ENCODE measurements at regions not wholly inside any gene's neighbourhood (a gene's known extent, or its start where the extent isn't known, plus 50 kb on each side); places are given as distances from the start of the nearest gene placed in this dataset.

DNA sequence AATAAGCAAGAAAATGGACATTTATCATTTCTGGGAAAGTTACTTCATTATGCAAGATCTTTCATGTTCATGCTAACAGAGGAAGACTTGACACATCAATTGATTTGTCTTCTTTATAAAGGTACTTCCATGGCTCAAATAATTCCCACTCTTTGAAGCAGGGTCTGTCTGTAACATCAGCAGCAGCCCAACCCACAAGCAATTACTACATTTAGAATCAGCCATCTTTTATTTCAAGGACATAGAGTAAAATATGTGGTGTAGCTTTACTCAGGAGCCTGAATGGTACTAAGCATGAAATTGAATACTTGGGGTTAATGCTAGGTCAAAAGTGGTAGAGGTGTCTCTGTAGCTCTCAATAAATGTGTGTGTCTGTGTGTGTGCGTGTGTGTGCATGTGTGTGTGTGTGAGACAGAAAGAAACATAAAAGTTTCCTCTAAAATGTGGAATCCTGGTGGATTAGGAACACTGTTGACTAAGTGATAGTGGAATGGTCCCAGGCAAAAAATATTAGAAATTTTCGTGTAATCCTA is 581.1 kb downstream of the CAAP1 start:
- in situ Hi-C loops (cut with MboI; ENCODE audit: low pct_unique_long_range_greater_than_20kb, low sequenced_read_pairs, unreplicated experiment): no loop called here
- DNase-seq (ENCODE audit: low spot score): no peak
- TF ChIP-seq, protein P1, sequence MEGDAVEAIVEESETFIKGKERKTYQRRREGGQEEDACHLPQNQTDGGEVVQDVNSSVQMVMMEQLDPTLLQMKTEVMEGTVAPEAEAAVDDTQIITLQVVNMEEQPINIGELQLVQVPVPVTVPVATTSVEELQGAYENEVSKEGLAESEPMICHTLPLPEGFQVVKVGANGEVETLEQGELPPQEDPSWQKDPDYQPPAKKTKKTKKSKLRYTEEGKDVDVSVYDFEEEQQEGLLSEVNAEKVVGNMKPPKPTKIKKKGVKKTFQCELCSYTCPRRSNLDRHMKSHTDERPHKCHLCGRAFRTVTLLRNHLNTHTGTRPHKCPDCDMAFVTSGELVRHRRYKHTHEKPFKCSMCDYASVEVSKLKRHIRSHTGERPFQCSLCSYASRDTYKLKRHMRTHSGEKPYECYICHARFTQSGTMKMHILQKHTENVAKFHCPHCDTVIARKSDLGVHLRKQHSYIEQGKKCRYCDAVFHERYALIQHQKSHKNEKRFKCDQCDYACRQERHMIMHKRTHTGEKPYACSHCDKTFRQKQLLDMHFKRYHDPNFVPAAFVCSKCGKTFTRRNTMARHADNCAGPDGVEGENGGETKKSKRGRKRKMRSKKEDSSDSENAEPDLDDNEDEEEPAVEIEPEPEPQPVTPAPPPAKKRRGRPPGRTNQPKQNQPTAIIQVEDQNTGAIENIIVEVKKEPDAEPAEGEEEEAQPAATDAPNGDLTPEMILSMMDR (IDR thresholded peaks at IDR 0.05; ENCODE audit: extremely low read depth, insufficient read depth, missing control alignments): no peak

DNA sequence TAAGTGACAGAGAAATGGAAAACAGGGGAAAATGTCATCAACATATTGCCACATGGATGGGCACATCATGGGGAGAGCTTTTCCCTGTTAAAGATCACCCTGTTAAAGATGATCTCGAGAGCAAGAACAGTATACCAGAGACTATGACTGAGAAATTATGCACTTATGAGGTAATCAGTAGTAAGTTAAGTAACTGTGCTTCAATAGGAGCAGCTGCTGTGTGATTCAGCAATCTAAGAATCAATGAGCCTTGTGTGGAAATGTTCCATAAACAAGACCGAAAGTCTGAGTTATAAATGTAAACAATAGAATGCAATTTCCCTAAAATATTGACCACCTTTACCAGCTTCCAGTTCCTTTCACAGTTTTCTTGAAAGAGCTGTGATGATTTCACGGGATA is 582.3 kb downstream of the CAAP1 start:
- in situ Hi-C loops (cut with MboI; ENCODE audit: low pct_unique_long_range_greater_than_20kb, low sequenced_read_pairs, unreplicated experiment): no loop called here
- TF ChIP-seq, protein P1 (IDR thresholded peaks at IDR 0.05; ENCODE audit: extremely low read depth, insufficient read depth, missing control alignments): no peak
- DNase-seq (ENCODE audit: low spot score): no peak

DNA sequence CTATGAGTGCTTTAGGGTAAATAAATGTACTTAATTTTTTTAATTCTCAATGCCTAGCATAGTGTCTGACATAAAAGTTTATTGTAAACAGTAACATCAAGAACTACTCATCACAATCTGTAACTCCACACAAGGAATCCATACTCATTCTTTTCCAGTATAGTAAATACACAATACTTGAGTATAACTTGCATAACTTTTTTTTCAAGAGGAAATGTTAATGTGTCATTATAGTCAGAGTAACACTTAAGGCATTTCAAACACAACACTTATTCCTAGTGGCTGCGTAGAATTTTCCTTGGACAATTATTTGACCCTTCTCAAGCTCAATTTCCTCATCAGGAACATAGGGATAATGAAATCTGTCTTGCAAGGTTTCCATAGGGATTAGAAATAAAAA is 584.3 kb downstream of the CAAP1 start:
- TF ChIP-seq, protein P1 (IDR thresholded peaks at IDR 0.05; ENCODE audit: extremely low read depth, insufficient read depth, missing control alignments): no peak
- in situ Hi-C loops (cut with MboI; ENCODE audit: low pct_unique_long_range_greater_than_20kb, low sequenced_read_pairs, unreplicated experiment): no loop called here
- no peak for DNase-seq (ENCODE audit: low spot score)

DNA sequence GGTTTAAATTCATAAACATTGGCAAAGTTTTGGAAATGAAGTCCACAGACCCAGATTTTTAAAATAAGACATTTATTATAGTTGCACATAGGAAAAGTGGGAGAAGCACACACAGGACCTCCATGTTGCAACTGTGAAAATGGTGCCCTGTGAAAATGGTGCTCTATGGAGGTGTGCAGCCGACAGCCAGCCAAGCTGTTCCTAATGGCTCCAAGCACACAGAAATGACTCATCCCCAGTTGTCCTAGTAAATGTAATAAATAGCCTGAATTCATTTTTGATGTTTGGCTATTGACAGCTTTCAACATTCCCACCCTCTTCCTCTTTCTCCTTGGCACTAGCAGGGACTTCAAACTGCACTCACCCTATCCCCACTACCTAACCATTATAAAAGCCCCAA is 590.9 kb downstream of the CAAP1 start:
- TF ChIP-seq, protein P1 (IDR thresholded peaks at IDR 0.05; ENCODE audit: extremely low read depth, insufficient read depth, missing control alignments): no peak
- in situ Hi-C loops (cut with MboI; ENCODE audit: low pct_unique_long_range_greater_than_20kb, low sequenced_read_pairs, unreplicated experiment): no loop called here
- no peak for DNase-seq (ENCODE audit: low spot score)

DNA sequence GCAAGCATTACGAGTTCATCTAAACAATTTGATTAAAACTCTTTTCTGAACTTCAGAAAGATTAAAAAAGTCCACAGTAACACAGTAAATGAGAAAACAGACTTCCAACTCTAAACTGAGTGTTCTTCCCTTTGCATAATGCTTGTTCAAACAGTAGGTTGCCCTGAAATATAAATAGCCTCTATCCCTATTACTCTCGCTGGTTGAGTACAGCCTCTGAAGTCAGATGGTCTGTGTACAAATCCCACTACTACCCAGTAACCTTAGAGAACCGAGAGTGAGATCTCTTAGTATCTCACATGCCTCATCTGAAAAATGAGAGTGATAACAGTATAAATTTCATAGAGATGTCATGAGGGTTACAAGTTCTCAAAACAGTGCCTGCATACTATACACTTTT is 591.6 kb downstream of the CAAP1 start:
- TF ChIP-seq, protein P1 (IDR thresholded peaks at IDR 0.05; ENCODE audit: extremely low read depth, insufficient read depth, missing control alignments): no peak
- in situ Hi-C loops (cut with MboI; ENCODE audit: low pct_unique_long_range_greater_than_20kb, low sequenced_read_pairs, unreplicated experiment): no loop called here
- DNase-seq (ENCODE audit: low spot score): no peak

DNA sequence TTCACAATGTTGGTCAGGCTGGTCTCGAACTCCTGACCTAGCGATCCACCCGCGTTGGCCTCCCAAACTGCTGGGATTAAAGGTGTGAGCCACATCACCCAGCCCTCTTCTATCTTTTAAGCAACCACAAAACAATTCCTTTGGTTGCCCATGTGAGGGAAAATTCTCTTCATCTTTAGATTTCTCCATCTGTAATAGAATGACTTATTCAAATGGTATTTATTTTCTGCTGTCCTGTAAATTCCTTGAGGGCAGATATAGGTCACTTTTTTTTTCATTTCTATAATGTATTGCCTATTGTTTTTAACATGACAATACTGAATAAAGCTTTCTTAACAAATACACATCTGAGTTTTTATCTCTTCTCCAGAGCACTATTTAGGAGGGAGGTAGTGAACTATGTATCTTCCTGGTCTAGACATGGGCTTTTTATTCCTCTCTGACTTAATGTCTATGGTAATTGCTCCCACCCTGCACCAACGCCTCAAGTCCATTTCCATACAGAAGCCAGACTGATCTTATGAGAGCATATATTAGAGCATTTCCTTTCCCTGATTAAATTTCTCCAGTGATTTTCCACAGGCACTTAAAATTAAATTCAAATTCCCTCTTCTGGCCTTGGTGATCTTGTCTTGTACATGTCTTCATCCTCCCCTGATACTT is 595.6 kb downstream of the CAAP1 start:
- TF ChIP-seq, protein P1 (IDR thresholded peaks at IDR 0.05; ENCODE audit: extremely low read depth, insufficient read depth, missing control alignments): no peak
- no peak for DNase-seq (ENCODE audit: low spot score)
- in situ Hi-C loops (cut with MboI; ENCODE audit: low pct_unique_long_range_greater_than_20kb, low sequenced_read_pairs, unreplicated experiment): no loop called here

Data from GM13977 (cell line).